ENCODE measurements at regions not wholly inside any gene's neighbourhood (a gene's known extent, or its start where the extent isn't known, plus 50 kb on each side); places are given as distances from the start of the nearest gene placed in this dataset.

DNA sequence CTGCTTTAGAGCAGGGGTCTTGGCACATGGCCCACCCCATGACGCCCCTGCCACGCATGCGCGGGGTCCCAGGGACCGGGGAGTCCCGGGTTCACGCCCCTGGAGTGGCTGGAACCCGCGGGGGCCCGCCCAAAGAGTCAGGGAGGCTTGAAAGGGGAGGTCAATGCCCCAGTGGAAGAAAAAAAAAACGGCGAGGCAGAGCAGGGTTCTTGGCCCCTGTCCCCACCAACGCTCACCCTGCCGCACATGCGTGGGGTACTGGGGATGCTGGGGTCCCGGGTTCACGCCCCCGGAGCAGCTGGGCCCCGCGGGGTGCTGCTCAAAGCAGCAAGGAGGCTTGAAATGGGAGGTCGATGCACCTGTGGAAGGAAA is 319.1 kb downstream of the ALG10 start:
- intact Hi-C loops (cut with DNase I) = no loop called here
- H3K4me3 ChIP-seq (ENCODE audit: low read length in 3 of 3) = no peak overlapping the region
- TF ChIP-seq, protein P1, sequence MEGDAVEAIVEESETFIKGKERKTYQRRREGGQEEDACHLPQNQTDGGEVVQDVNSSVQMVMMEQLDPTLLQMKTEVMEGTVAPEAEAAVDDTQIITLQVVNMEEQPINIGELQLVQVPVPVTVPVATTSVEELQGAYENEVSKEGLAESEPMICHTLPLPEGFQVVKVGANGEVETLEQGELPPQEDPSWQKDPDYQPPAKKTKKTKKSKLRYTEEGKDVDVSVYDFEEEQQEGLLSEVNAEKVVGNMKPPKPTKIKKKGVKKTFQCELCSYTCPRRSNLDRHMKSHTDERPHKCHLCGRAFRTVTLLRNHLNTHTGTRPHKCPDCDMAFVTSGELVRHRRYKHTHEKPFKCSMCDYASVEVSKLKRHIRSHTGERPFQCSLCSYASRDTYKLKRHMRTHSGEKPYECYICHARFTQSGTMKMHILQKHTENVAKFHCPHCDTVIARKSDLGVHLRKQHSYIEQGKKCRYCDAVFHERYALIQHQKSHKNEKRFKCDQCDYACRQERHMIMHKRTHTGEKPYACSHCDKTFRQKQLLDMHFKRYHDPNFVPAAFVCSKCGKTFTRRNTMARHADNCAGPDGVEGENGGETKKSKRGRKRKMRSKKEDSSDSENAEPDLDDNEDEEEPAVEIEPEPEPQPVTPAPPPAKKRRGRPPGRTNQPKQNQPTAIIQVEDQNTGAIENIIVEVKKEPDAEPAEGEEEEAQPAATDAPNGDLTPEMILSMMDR (IDR thresholded peaks at IDR 0.05; ENCODE audit: borderline replicate concordance, extremely low read depth, insufficient read depth) = no peak
- no peak overlapping the region for H3K27ac ChIP-seq (ENCODE audit: low read depth in 2 of 2, low read length in 2 of 2)
- FAIRE-seq = no peak
- H3K36me3 ChIP-seq (ENCODE audit: control insufficient read depth in 2 of 3, insufficient read depth in 3 of 3, low read length in 3 of 3) = no peaks in the 10 kb centered on the region
- DNase-seq = no peak
- H3K27me3 ChIP-seq (ENCODE audit: control insufficient read depth, insufficient read depth, low read length) = no peaks in the 10 kb centered on the region
- H3K9me3 ChIP-seq (ENCODE audit: control insufficient read depth in 2 of 3, insufficient read depth in 1 of 3, low read length in 3 of 3) = no peaks in the 10 kb centered on the region
- no peak overlapping the region for H3K9ac ChIP-seq (ENCODE audit: low read length in 3 of 3)
- H3K4me1 ChIP-seq (ENCODE audit: control insufficient read depth in 2 of 3, insufficient read depth in 2 of 3, low read depth in 1 of 3, low read length in 3 of 3) = no peaks in the 10 kb centered on the region

DNA sequence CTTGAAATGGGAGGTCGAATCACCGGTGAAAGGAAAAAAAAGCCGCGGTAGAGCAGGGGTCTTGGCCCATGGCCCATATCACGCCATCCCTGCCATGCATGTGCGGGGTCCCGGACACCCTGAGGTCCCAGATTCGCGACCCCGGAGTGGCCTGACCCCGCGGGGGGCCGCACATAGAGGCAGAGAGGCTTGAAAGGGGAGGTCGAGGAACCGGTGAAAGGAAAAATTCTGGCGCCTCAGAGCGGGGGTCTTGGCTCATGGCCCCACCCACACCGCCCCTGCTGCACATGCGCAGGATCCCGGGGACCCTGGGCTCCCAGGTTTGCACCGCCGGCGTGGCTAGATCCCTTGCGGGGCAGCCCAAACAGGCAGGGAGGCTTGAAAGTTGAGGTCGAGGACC is 319.8 kb downstream of the ALG10 start:
- TF ChIP-seq, protein P1 (IDR thresholded peaks at IDR 0.05; ENCODE audit: borderline replicate concordance, extremely low read depth, insufficient read depth) = no peak
- H3K4me3 ChIP-seq (ENCODE audit: low read length in 3 of 3) = no peak overlapping the region
- DNase-seq (no peak), FAIRE-seq (no peak)
- intact Hi-C loops (cut with DNase I) = no loop called here
- no peaks in the 10 kb centered on the region for H3K9me3 ChIP-seq (ENCODE audit: control insufficient read depth in 2 of 3, insufficient read depth in 1 of 3, low read length in 3 of 3)
- H3K9ac ChIP-seq (ENCODE audit: low read length in 3 of 3) = no peak overlapping the region
- H3K27me3 ChIP-seq (ENCODE audit: control insufficient read depth, insufficient read depth, low read length) = no peaks in the 10 kb centered on the region
- no peaks in the 10 kb centered on the region for H3K36me3 ChIP-seq (ENCODE audit: control insufficient read depth in 2 of 3, insufficient read depth in 3 of 3, low read length in 3 of 3)
- no peaks in the 10 kb centered on the region for H3K4me1 ChIP-seq (ENCODE audit: control insufficient read depth in 2 of 3, insufficient read depth in 2 of 3, low read depth in 1 of 3, low read length in 3 of 3)
- H3K27ac ChIP-seq (ENCODE audit: low read depth in 2 of 2, low read length in 2 of 2) = no peak overlapping the region

GRCh38 chr12:34343345-34343744 is 321.0 kb downstream of the ALG10 start:
- Histone ChIP-seq H3K27me3 (ENCODE audit: control insufficient read depth, insufficient read depth, low read length) (no peaks in the 10 kb centered on the region), H3K9me3 (ENCODE audit: control insufficient read depth in 2 of 3, insufficient read depth in 1 of 3, low read length in 3 of 3) (no peaks in the 10 kb centered on the region), H3K4me1 (ENCODE audit: control insufficient read depth in 2 of 3, insufficient read depth in 2 of 3, low read depth in 1 of 3, low read length in 3 of 3) (no peaks in the 10 kb centered on the region), H3K4me3 (ENCODE audit: low read length in 3 of 3) (no peak overlapping the region), H3K9ac (ENCODE audit: low read length in 3 of 3) (no peak overlapping the region), H3K27ac (ENCODE audit: low read depth in 2 of 2, low read length in 2 of 2) (no peak overlapping the region), H3K36me3 (ENCODE audit: control insufficient read depth in 2 of 3, insufficient read depth in 3 of 3, low read length in 3 of 3) (no peaks in the 10 kb centered on the region)
- no peak for FAIRE-seq
- TF ChIP-seq, protein P1 (IDR thresholded peaks at IDR 0.05; ENCODE audit: borderline replicate concordance, extremely low read depth, insufficient read depth) = no peak
- no peak for DNase-seq
- intact Hi-C loops (cut with DNase I) = no loop called here

DNA sequence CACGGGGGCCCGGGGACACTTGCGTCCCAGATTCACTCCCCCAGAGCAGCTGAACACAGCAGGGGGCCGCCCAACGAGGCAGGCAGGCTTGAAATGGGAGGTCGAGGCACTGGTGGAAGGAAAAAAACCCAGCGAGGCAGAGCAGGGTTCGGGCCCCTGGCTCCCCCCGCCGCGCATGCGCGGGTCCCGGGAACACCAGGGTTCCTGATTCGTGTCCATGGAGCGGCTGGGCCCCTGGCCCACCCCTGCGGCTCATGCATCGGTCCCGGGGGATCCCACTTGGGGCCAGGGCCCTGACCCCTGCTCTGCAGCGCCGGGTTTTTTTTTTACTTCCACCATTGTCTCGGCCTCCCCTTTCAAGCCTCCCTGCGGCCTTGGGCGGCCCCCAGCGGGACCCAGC is 321.5 kb downstream of the ALG10 start:
- intact Hi-C loops (cut with DNase I) = no loop called here
- Histone ChIP-seq H3K9me3 (ENCODE audit: control insufficient read depth in 2 of 3, insufficient read depth in 1 of 3, low read length in 3 of 3) (no peaks in the 10 kb centered on the region), H3K9ac (ENCODE audit: low read length in 3 of 3) (no peak overlapping the region), H3K27me3 (ENCODE audit: control insufficient read depth, insufficient read depth, low read length) (no peaks in the 10 kb centered on the region), H3K27ac (ENCODE audit: low read depth in 2 of 2, low read length in 2 of 2) (no peak overlapping the region), H3K4me1 (ENCODE audit: control insufficient read depth in 2 of 3, insufficient read depth in 2 of 3, low read depth in 1 of 3, low read length in 3 of 3) (no peaks in the 10 kb centered on the region), H3K36me3 (ENCODE audit: control insufficient read depth in 2 of 3, insufficient read depth in 3 of 3, low read length in 3 of 3) (no peaks in the 10 kb centered on the region), H3K4me3 (ENCODE audit: low read length in 3 of 3) (no peak overlapping the region)
- FAIRE-seq (no peak), DNase-seq (no peak)
- TF ChIP-seq, protein P1 (IDR thresholded peaks at IDR 0.05; ENCODE audit: borderline replicate concordance, extremely low read depth, insufficient read depth) = no peak
